ENCODE measurements at regions not wholly inside any gene's neighbourhood (a gene's known extent, or its start where the extent isn't known, plus 50 kb on each side); places are given as distances from the start of the nearest gene placed in this dataset.

DNA sequence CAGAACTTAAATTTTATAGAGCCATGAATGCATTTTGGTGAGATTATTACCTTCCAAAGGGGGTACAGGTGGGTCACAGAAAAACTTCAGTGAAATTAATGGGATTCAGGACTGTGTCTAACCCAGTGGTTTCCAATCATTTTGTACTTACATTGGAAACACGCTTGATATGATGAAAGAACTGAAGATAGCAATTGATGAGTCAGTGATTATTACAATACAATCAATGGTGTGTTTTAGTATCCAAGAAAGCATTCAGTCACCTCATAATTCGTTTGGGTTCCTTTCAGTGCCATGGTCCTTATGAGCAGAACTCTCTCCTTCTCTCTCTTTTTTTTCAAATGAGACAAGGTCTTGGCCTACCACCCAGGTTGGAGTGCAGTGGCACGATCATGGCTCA is 66.5 kb upstream of the IGFBP5 start:
- H3K23me2 ChIP-seq (ENCODE audit: low read depth, low read length) = peaks cover 2% of the 10 kb centered on the region; the same call in 1 of the 2 replicates
- H3K14ac ChIP-seq (ENCODE audit: insufficient read length) = no peak overlapping the region
- H3K18ac ChIP-seq (ENCODE audit: extremely low read depth, low read length) = no peak overlapping the region
- no peak overlapping the region for H3K4ac ChIP-seq (replicated peaks; ENCODE audit: insufficient read length, low read depth, low read length)
- H4K20me1 ChIP-seq (replicated peaks in 1 of 2; ENCODE audit: control insufficient read depth in 1 of 2, insufficient read depth in 2 of 2, low read length in 2 of 2) = no peaks in the 10 kb centered on the region
- no peaks in the 10 kb centered on the region for H3K9me3 ChIP-seq (ENCODE audit: insufficient read depth in 2 of 2, low read depth in 1 of 2, low read length in 1 of 2)
- H3K27me3 ChIP-seq (replicated peaks in 1 of 4; ENCODE audit: control insufficient read depth in 3 of 4, extremely low read depth in 1 of 4, insufficient read depth in 3 of 4, low read length in 3 of 4) = no peaks in the 10 kb centered on the region; a peak in 1 of 7 replicates
- H3K4me3 ChIP-seq (ENCODE audit: extremely low read depth in 1 of 4, insufficient read depth in 2 of 4, low read depth in 3 of 4, low read length in 4 of 4) = no peak overlapping the region
- H3K4me2 ChIP-seq (ENCODE audit: insufficient read depth in 1 of 2, low read depth in 2 of 2, low read length in 2 of 2) = no peak overlapping the region
- H3K4me1 ChIP-seq (replicated peaks in 1 of 4; ENCODE audit: control insufficient read depth in 3 of 4, insufficient read depth in 4 of 4, low read length in 3 of 4) = peaks cover 4 to 15% (median 6%) of the 10 kb centered on the region in 4 experiments
- H3K36me3 ChIP-seq (ENCODE audit: control insufficient read depth in 2 of 4, insufficient read depth in 4 of 4, low read length in 3 of 4) = no peaks in the 10 kb centered on the region
- POLR2A ChIA-PET (ENCODE audit: partially characterized antibody) = no interaction called here
- H2AK5ac ChIP-seq (ENCODE audit: low read depth, low read length) = no peak overlapping the region
- CTCF ChIA-PET (ENCODE audit: partially characterized antibody) = no interaction called here
- FAIRE-seq (no peak), DNase-seq (ENCODE audit: low read depth in 1 of 2, low spot score in 2 of 2) (peak in 1 of 2 experiments; percentile 13)
- H2AFZ ChIP-seq (ENCODE audit: low read length) = no peak overlapping the region
- H4K5ac ChIP-seq (ENCODE audit: insufficient read length, low read depth, low read length) = no peak overlapping the region
- H3K56ac ChIP-seq (replicated peaks; ENCODE audit: insufficient read length, low read depth, low read length) = no peak overlapping the region
- H3K9ac ChIP-seq (replicated peaks in 1 of 4; ENCODE audit: extremely low read depth in 1 of 4, low read depth in 3 of 4, low read length in 3 of 4) = no peak overlapping the region
- H3K23ac ChIP-seq (ENCODE audit: insufficient read length) = no peak overlapping the region
- H2BK5ac ChIP-seq (ENCODE audit: low read depth, low read length) = no peak overlapping the region
- WGBS, 2 experiments (ENCODE audit: extremely low coverage in 1 of 2, insufficient coverage in 1 of 2, insufficient read length in 1 of 2, insufficient replicate concordance in 2 of 2, low coverage in 1 of 2, low lambda C conversion rate in 2 of 2, missing lambda C conversion rate in 1 of 2) = 89% methylated on average over 3 of the region's 3 CpGs; no CpG with 5 or more reads in 1 of the 2 experiments
- no peaks in the 10 kb centered on the region for H3K79me1 ChIP-seq (ENCODE audit: low read depth, low read length)
- no peaks in the 10 kb centered on the region; a peak in 1 of 4 replicates for H3K79me2 ChIP-seq (ENCODE audit: control insufficient read depth in 1 of 2, insufficient read depth in 2 of 2, low read length in 2 of 2)
- no peak overlapping the region for H3K27ac ChIP-seq (ENCODE audit: low read depth, low read length)
- no peak overlapping the region for H2BK12ac ChIP-seq (ENCODE audit: low read depth, low read length)
- no peak overlapping the region for H4K8ac ChIP-seq (ENCODE audit: extremely low read depth, insufficient read depth, low read length)
- H4K91ac ChIP-seq (replicated peaks; ENCODE audit: insufficient read length, low read length) = no peak overlapping the region
- H2BK120ac ChIP-seq (replicated peaks; ENCODE audit: low read depth, low read length) = no peak overlapping the region
- H2BK20ac ChIP-seq (ENCODE audit: low read length) = no peak overlapping the region
- no peak overlapping the region for H2BK15ac ChIP-seq (ENCODE audit: low read length)
- TF ChIP-seq SRF (IDR thresholded peaks at IDR 0.05; ENCODE audit: low read depth, low read length) (no peak), SIX5 (IDR thresholded peaks at IDR 0.05; ENCODE audit: low read depth, low read length) (no peak), FOSL1 (IDR thresholded peaks at IDR 0.05; ENCODE audit: insufficient read depth, low read depth, low read length) (no peak), SP1 (IDR thresholded peaks at IDR 0.05; ENCODE audit: low read depth, low read length) (no peak)

Data from H1 (cell line).